Left hindlimb (tissue), 1 donor: ENCODE measurements at regions not wholly inside any gene's neighbourhood (a gene's known extent, or its start where the extent isn't known, plus 50 kb on each side); places are given as distances from the start of the nearest gene placed in this dataset.

Experiments
- DNase-seq: peaks from one replicate; pipeline ENCODE4 v3.0.0-alpha.2; 2018

- DNase-seq = no peak
These were observed 104.6 kb upstream of the BOD1 start for GRCh38 chr5:173720953-173721600.

DNA sequence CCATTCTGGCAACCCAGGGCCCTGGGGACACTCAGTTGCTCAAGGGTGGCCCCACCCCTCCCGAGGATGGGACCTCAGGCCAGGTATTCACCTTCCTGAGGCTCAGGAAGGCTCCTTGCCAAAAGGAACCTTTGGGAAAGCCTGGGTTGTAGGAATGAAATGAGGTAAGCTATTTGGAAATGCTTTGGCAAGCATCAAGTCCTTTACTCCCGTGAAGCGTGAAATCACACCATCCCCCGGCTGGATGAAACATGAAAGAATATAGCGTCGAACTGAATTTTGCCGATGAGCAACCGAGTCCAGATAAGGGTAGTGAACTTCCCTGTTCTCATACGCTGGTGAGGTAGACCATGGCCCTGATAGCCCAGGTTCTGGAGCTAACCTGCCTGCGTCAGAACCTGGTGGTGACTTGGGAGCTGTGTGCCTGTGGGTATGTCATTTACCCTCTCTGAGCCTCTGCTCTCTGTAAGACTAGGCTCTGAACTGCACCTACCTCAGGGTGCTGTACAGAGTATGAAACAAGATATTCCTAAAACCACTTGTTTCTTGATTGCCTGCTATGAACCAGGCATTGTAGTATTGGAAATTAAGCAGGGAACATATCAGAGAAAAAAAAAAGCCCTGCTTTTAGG is 105.3 kb upstream of the BOD1 start:
- DNase-seq = no peak

GRCh38 chr5:173726846-173727557 is 110.6 kb upstream of the BOD1 start:
- no peak for DNase-seq

GRCh38 chr5:173727839-173728778 is 111.7 kb upstream of the BOD1 start:
- no peak for DNase-seq

DNA sequence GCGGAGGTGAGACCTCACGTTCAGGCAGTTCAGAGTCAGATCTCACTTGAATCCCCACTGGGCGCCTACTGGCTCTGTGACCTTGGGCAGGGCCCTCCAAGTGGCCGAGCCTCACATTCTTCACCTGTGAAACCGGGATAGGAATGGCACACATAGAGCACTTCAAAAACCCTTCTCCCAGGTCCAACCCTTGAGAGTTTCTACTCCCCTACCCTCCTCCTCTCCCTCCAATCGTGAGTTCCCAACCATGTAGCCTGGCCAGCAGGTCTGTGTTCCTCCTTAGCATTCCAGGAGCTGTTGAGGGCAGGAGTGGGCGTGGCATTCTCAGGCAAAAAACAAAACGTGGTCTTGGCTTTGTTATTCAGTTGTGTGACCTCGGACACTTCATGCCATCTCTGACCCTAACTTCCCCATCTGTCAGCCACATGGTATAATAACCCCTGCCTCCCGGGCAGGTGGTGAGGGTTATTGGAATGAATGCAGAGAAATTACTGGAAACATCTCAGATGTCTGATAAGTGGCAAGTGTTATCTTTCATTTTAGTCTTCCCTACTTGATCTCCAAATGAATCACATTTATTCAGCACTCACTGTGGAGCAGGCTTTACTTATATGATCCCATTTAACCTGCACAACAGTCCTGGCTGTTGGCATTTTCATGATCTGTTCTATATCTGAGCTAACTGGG is 112.8 kb upstream of the BOD1 start:
- DNase-seq = no peak

GRCh38 chr5:173730632-173731298 is 114.3 kb upstream of the BOD1 start:
- no peak for DNase-seq

- DNase-seq = no peak
These were observed 116.6 kb upstream of the BOD1 start for GRCh38 chr5:173733021-173733420.

- DNase-seq = no peak
These were observed 117.0 kb upstream of the BOD1 start for GRCh38 chr5:173733425-173733824.

DNA sequence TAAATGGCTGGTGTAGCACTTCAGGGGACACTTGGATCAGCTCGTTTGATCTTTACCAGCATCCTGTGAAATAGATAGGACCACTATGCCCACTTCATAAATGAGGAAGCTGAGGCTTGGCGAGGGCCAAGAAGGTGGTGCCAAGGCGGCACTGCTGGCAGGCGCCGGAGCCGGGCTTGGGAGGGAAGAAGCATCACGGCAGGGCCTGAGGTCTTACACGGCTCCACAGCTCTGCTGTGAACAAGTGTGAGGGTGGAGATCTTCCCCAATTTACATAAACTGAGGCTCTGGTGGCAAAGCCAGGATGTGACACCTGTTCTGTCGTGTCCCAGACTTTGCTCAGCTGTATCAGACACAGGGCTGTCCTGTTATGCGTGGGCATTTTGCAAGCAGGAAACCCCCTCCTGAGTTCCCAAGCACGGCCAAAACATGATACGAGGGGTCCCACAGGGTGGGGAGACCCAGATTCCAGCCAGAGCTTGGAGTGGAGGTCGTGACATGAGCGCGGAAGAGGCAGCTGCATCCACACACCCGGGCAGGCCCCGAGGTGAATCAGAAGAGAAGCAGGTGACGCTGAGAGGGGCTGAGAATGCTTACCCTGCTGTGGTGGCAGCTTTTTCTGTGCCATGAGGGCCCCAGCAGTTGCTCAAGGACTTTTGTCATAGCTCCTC is 117.5 kb upstream of the BOD1 start:
- DNase-seq = no peak

DNA sequence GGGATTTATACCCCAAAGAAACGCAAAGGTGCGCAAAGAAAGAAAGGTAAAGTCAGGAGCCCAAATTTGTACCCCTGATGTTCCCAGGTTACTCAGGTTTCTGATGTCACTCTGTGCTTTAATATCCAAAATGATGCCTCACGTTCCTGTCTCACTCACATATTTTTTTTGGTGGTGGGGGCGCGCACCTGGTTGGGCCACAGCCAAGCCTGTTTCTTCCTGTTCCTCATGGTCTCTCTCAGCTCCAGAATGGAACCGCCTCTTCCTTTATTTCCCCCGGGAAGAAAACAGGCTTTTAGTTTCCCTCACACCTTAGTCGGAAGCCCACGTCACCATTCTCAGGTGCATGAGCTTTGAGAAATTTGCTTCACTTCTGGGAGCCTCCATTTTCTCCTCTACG is 118.3 kb upstream of the BOD1 start:
- DNase-seq = no peak

DNA sequence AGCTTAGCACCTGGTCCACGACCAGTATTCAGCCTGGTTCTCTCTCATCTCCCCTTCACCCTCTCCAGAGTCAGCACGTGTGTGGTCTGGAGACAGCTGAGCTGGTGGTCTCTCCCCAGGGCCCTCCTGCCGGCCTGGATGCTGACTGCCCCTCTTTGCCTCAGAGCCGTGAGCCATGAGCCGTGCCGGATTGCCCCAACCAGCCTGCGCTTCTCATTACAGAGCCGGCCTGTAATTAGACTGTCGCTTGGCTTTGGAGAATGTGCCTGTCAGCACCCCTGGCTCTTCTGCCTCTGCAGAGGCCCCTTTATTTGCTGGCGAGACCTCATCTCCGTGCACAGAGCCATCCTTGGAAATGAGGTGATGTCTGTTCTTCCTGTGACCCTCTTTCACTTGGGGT is 118.7 kb upstream of the BOD1 start:
- no peak for DNase-seq

DNA sequence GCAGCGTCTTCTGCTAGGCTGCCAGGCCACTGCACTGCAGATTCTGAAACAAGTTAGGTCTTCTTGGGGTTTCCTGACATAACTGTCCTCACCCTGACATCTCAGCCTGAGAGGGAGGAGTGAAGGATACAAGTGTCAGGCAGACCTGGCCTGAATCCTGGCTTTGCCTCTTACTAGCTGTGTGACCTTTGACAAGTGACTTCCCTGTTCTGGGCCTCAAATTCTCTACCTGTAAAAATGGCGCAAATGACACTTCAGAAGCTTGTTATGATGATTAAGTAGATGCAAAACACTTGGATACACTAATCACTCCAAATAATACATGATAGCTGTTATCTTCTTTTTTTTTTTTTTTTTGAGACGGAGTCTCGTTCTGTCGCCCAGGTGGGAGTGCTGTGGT is 119.2 kb upstream of the BOD1 start:
- no peak for DNase-seq

- no peak for DNase-seq
These were observed 119.9 kb upstream of the BOD1 start for GRCh38 chr5:173736374-173736773.

GRCh38 chr5:173736923-173737412 is 120.5 kb upstream of the BOD1 start:
- DNase-seq = no peak

- no peak for DNase-seq
These were observed 123.3 kb upstream of the BOD1 start for GRCh38 chr5:173739741-173740140.

DNA sequence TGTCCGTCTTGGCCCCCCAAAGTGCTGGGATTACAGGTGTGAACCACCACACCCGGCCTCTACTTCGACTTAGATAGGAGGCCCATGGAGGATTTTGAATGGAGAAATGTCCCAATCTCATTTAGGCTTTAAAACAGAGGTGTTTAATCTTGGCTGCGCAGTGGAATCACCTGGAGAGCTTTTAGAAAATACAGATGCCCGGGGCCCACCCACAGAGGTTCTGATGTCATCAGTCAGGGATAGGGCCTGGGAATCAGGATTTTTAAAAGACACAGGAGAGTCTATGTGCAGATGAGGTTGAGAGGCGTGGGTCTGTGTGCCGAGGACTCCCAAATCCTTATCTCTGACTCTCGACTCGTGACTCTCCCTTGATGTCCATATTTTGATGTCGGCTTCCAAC is 124.0 kb upstream of the BOD1 start:
- no peak for DNase-seq

DNA sequence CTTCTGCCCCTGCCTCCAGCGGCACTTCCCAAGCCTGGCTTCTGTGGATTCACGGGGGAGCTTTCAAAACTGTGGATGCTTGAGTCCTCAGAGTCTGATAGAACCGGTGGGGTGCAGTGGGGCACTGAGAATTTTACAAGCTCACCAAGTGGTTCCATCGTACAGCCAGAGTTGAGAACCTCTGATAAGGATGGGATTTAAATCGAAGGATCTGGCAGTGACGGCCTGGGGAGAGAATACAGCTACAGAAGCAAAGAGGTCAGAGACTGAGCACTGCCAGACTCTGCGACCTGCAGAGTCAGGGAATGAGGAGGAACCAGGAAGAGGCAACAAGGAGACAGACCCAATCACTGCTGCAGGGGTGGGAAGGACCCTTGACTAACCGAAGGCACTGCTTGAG is 124.6 kb upstream of the BOD1 start:
- no peak for DNase-seq

GRCh38 chr5:173741729-173742431 is 125.4 kb upstream of the BOD1 start:
- no peak for DNase-seq

GRCh38 chr5:173742432-173742816 is 126.0 kb upstream of the BOD1 start:
- no peak for DNase-seq

DNA sequence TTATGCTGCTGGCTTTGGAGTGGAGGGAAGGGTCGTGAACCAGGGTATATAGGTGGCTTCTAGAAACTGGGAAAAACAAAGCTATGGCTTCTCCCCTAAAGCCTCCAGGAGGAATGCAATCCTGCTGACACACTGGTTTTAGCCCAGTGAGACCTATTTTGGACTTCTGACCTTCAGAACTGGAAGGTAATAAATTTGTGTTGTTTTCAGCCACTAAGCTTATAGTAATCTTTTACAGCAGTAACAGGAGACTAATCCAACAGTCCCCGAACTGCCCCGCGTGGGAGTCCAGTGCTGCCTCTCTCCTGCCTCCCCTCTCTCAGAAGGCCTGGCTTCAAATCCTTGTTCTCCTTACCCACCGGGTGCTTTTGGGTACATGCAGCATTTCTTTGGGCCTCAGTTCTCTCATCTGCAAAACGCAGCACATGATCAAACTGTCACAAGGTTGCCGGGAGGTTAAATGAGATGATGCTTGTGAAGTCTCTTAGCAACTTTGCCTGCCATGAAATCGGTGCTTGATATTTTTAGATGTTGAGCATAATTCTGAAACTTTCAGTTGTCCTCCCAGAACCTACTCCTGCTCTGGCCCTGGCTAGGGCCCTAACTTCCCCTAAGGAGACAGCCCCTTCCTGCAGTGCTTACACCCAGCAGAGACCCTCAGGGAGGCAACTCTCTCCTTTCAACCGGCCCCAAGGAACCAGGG is 127.3 kb upstream of the BOD1 start:
- DNase-seq = no peak
